Activated B cell treated with CpG ODN at 0.5 μM for 24 hours (primary cell): ENCODE measurements at regions not wholly inside any gene's neighbourhood (a gene's known extent, or its start where the extent isn't known, plus 50 kb on each side); places are given as distances from the start of the nearest gene placed in this dataset.
"Not testable (repeated sequence)": the region's sequence is repeated elsewhere in the genome, so short reads cannot be mapped to it uniquely, and the experiment has no call there.

Experiments used
- ATAC-seq: fragments of 200-7000 bp; cut with Tn5 transposase; one replicate; pipeline ENCODE4 v1.10.0; 2021; ENCODE audit warnings: low read depth, mild to moderate bottlenecking, moderate library complexity
- CTCF ChIA-PET: fragments of 350-600 bp; sonication (Branson Sonifier 250); formaldehyde crosslinking; loops from one replicate; lab custom pipeline; 2021; ENCODE audit warnings: antibody characterized with exemption; lab: Charles Lee
- POLR2A ChIA-PET: fragments of 350-600 bp; sonication (Branson Sonifier 250); formaldehyde crosslinking; loops from one replicate; lab custom pipeline; 2021; ENCODE audit warnings: antibody characterized with exemption; lab: Charles Lee
- DNase-seq: peaks from one replicate; pipeline ENCODE4 v3.0.0; 2022
- H3K27ac Mint-ChIP-seq: one replicate; pipeline ENCODE4 v1.8.0; 2020; ENCODE audit warnings: mixed read lengths
- H3K27me3 Mint-ChIP-seq: one replicate; pipeline ENCODE4 v1.8.0; 2021; ENCODE audit warnings: mixed read lengths
- H3K36me3 Mint-ChIP-seq: one replicate; pipeline ENCODE4 v1.8.0; 2021; ENCODE audit warnings: low read depth, mixed read lengths
- H3K4me1 Mint-ChIP-seq: one replicate; pipeline ENCODE4 v1.8.0; 2021; ENCODE audit warnings: mixed read lengths
- H3K4me3 Mint-ChIP-seq: one replicate; pipeline ENCODE4 v1.8.0; 2020; ENCODE audit warnings: mild to moderate bottlenecking, mixed read lengths
- H3K9me3 Mint-ChIP-seq: one replicate; pipeline ENCODE4 v1.8.0; 2020; ENCODE audit warnings: mixed read lengths
- intact Hi-C: fragments of 100-400 bp; cut with micrococcal nuclease; formaldehyde crosslinking; loops from one replicate; pipeline ENCODE4 v1.15.1; 2024
- TF ChIP-seq, protein P1 (sequence below): fragments of 200-600 bp; IDR thresholded peaks from one replicate; pipeline ENCODE4 v1.8.0; 2022; ENCODE audit warnings: antibody characterized with exemption, mild to moderate bottlenecking

GRCh38 chr15:87702270-87702669 is 554.3 kb downstream of the NTRK3 start:
- Mint-ChIP-seq H3K4me1 (no peaks in the 10 kb centered on the region), H3K9me3 (peaks cover 4% of the 10 kb centered on the region), H3K4me3 (no peak overlapping the region), H3K36me3 (no peaks in the 10 kb centered on the region), H3K27ac (no peak overlapping the region), H3K27me3 (no peaks in the 10 kb centered on the region)
- POLR2A ChIA-PET, result no interaction called here
- no peak for DNase-seq
- intact Hi-C loops, result no loop called here
- ATAC-seq, result no peak
- CTCF ChIA-PET, result no interaction called here
- TF ChIP-seq, protein P1, sequence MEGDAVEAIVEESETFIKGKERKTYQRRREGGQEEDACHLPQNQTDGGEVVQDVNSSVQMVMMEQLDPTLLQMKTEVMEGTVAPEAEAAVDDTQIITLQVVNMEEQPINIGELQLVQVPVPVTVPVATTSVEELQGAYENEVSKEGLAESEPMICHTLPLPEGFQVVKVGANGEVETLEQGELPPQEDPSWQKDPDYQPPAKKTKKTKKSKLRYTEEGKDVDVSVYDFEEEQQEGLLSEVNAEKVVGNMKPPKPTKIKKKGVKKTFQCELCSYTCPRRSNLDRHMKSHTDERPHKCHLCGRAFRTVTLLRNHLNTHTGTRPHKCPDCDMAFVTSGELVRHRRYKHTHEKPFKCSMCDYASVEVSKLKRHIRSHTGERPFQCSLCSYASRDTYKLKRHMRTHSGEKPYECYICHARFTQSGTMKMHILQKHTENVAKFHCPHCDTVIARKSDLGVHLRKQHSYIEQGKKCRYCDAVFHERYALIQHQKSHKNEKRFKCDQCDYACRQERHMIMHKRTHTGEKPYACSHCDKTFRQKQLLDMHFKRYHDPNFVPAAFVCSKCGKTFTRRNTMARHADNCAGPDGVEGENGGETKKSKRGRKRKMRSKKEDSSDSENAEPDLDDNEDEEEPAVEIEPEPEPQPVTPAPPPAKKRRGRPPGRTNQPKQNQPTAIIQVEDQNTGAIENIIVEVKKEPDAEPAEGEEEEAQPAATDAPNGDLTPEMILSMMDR, result no peak

DNA sequence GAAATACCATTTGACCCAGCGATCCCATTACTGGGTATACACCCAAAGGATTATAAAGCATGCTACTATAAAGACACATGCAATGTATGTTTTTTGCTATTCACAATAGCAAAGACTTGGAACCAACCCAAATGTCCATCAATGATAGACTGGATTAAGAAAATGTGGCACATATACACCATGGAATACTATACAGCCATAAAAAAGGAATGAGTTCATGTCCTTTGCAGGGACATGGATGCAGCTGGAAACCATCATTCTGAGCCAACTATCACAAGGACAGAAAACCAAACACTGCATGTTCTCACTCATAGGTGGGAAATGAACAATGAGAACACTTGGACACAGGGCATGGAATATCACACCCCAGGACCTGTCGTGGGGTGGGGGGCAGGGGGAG is 558.1 kb downstream of the NTRK3 start:
- H3K4me3 Mint-ChIP-seq, H3K27ac Mint-ChIP-seq, intact Hi-C loops, H3K36me3 Mint-ChIP-seq, ATAC-seq, DNase-seq, H3K4me1 Mint-ChIP-seq, POLR2A ChIA-PET, H3K27me3 Mint-ChIP-seq, CTCF ChIA-PET, H3K9me3 Mint-ChIP-seq: not testable (repeated sequence)

- no peak overlapping the region for H3K4me3 Mint-ChIP-seq
- intact Hi-C loops, result no loop called here
Observed at GRCh38 chr15:87689716-87690115, 566.8 kb downstream of the NTRK3 start.

DNA sequence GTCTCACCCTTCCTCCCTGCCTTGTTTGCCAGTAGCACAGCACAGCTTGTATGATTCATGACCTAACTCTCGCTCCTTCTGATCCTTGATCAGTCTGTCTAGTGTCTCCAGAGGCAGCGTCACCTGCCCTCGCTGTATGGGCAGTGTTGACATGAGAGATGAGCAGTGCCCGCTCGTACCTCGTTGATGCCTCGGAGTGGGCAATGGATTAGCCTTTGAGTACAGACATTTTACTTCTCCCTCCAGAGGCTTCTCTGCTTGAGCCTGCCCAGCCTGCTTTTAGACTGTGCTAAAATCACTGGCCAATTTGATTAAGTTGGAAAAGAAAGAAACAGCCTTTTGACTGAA is 569.0 kb downstream of the NTRK3 start:
- ChIA-PET POLR2A (no interaction called here), CTCF (no interaction called here)
- H3K4me1 Mint-ChIP-seq, result no peaks in the 10 kb centered on the region
- intact Hi-C loops, result no loop called here
- no peak for ATAC-seq
- no peak for DNase-seq
- H3K27me3 Mint-ChIP-seq, result no peaks in the 10 kb centered on the region
- H3K9me3 Mint-ChIP-seq, result no peaks in the 10 kb centered on the region
- H3K27ac Mint-ChIP-seq, result no peak overlapping the region
- no peak overlapping the region for H3K4me3 Mint-ChIP-seq
- no peaks in the 10 kb centered on the region for H3K36me3 Mint-ChIP-seq
- TF ChIP-seq, protein P1, result no peak

More at GRCh38 chr15:87689716-87690115, 566.8 kb downstream of the NTRK3 start:
- ATAC-seq (no peak), DNase-seq (no peak)
- Mint-ChIP-seq H3K9me3 (no peaks in the 10 kb centered on the region), H3K27me3 (no peaks in the 10 kb centered on the region), H3K4me1 (no peaks in the 10 kb centered on the region), H3K27ac (no peak overlapping the region), H3K36me3 (no peaks in the 10 kb centered on the region)
- ChIA-PET POLR2A (no interaction called here), CTCF (no interaction called here)
- TF ChIP-seq, protein P1, result no peak

DNA sequence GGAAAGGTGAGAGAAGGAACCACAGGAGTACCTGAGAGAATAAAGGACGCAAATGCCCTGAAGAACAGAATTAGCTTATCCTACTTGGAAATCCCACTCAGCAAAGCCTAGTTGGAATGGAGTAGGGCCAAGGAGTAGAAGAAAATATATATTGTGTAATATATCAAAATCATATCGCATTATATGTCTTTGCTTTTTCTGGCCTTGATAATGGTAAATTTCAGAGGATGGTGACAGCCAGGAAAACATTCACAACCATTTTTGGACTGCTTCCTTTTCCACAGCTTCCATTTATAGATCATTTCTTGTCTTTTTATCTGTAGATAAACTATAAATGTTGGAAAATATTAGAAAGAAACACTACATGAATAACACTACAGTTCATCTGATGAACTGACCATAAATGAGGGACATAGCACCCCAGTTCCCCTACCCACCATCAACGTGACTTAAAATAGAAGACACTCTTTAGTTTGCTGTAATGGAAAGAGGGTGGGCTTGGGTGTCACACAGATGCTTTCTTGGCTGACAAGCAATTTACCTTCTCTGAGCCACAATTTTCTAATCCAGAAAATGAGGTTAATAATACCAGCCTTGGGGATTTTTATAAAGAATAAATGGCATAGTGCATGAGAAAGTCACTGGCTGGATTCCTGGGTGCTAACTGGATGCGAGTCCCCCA is 569.6 kb downstream of the NTRK3 start:
- H3K27ac Mint-ChIP-seq, result no peak overlapping the region

More for the DNA sequence above, 569.6 kb downstream of the NTRK3 start:
- ChIA-PET POLR2A (no interaction called here), CTCF (no interaction called here)
- no peaks in the 10 kb centered on the region for H3K4me1 Mint-ChIP-seq
- H3K4me3 Mint-ChIP-seq, result no peak overlapping the region
- H3K36me3 Mint-ChIP-seq, result no peaks in the 10 kb centered on the region
- intact Hi-C loops, result no loop called here
- H3K9me3 Mint-ChIP-seq, result peaks cover 3% of the 10 kb centered on the region
- no peak for ATAC-seq
- H3K27me3 Mint-ChIP-seq, result no peaks in the 10 kb centered on the region
- DNase-seq, result no peak
- TF ChIP-seq, protein P1, result no peak
